HepG2 (cell line): ENCODE measurements at regions not wholly inside any gene's neighbourhood (a gene's known extent, or its start where the extent isn't known, plus 50 kb on each side); places are given as distances from the start of the nearest gene placed in this dataset.

Experiments used
- BHLHE40 ChIP-seq: IDR thresholded peaks from 2 replicates; pipeline ENCODE4 v1.6.1; 2011; ENCODE audit warnings: low read length, improper control_type of control experiment
- JDP2 ChIP-seq: sonication (generic); formaldehyde crosslinking; IDR thresholded peaks from 2 replicates; pipeline ENCODE4 v1.8.1; 2022; ENCODE audit warnings: missing genetic modification reagents, borderline replicate concordance
- MEIS2 ChIP-seq: sonication (generic); formaldehyde crosslinking; IDR thresholded peaks from 2 replicates; pipeline ENCODE4 v1.9.0; 2021; ENCODE audit warnings: mild to moderate bottlenecking, missing genetic modification reagents
- NR2F2 ChIP-seq: IDR thresholded peaks from 2 replicates; pipeline ENCODE4 v1.6.1; 2012; ENCODE audit warnings: low read depth, inconsistent platforms, borderline replicate concordance
- PTBP1 ChIP-seq: fragments of 200-400 bp; formaldehyde crosslinking; IDR thresholded peaks from 2 replicates; pipeline ENCODE4 v1.6.1; 2018; ENCODE audit warnings: low read length, low read depth; ENCODE audit not compliant: poor library complexity, severe bottlenecking
- SIN3A ChIP-seq: IDR thresholded peaks from 2 replicates; pipeline ENCODE4 v1.6.1; 2011; ENCODE audit warnings: low read depth, mild to moderate bottlenecking, control low read depth, low read length, borderline replicate concordance
- SIX4 ChIP-seq: sonication (generic); formaldehyde crosslinking; IDR thresholded peaks from 2 replicates; pipeline ENCODE4 v1.4.0; 2020; ENCODE audit warnings: missing genetic modification reagents
- SP2 ChIP-seq: sonication (generic); formaldehyde crosslinking; IDR thresholded peaks from 2 replicates; pipeline ENCODE4 v1.5.1; 2020; ENCODE audit warnings: mild to moderate bottlenecking, missing genetic modification reagents
- ZNF547 ChIP-seq: sonication (generic); formaldehyde crosslinking; IDR thresholded peaks from 2 replicates; pipeline ENCODE4 v1.5.1; 2020; ENCODE audit warnings: mild to moderate bottlenecking, missing genetic modification reagents
- ZNF552 ChIP-seq: sonication (generic); formaldehyde crosslinking; IDR thresholded peaks from 2 replicates; pipeline ENCODE4 v1.9.0; 2022; ENCODE audit warnings: missing genetic modification reagents, mild to moderate bottlenecking, borderline replicate concordance
- ZNF670 ChIP-seq: sonication (generic); formaldehyde crosslinking; IDR thresholded peaks from 2 replicates; pipeline ENCODE4 v1.8.0; 2022; ENCODE audit warnings: mild to moderate bottlenecking, missing genetic modification reagents, borderline replicate concordance
- ZSCAN22 ChIP-seq: sonication (generic); formaldehyde crosslinking; IDR thresholded peaks from 2 replicates; pipeline ENCODE4 v1.4.0; 2020; ENCODE audit warnings: mild to moderate bottlenecking, missing genetic modification reagents
- TF ChIP-seq, protein P1 (sequence below): sonication (generic); formaldehyde crosslinking; IDR thresholded peaks from 2 replicates; pipeline ENCODE4 v1.5.0; 2020; ENCODE audit warnings: mild to moderate bottlenecking, missing genetic modification reagents
- TF ChIP-seq, protein P2 (sequence below): sonication (generic); formaldehyde crosslinking; IDR thresholded peaks from 2 replicates; pipeline ENCODE4 v1.8.0; 2022; ENCODE audit warnings: mild to moderate bottlenecking, missing genetic modification reagents; ENCODE audit not compliant: insufficient replicate concordance
- TF ChIP-seq, protein P3 (sequence below): sonication (generic); formaldehyde crosslinking; IDR thresholded peaks from 2 replicates; pipeline ENCODE4 v1.5.1; 2020; ENCODE audit warnings: mild to moderate bottlenecking, missing genetic modification reagents
- TF ChIP-seq, protein P4 (sequence below): sonication (generic); formaldehyde crosslinking; conservative IDR thresholded peaks from 2 replicates; pipeline ENCODE4 v1.8.0; 2022; ENCODE audit warnings: low read depth, missing genetic modification reagents
- TF ChIP-seq, protein P5 (sequence below): sonication (generic); formaldehyde crosslinking; IDR thresholded peaks from 2 replicates; pipeline ENCODE4 v1.5.0; 2020; ENCODE audit warnings: missing genetic modification reagents, mild to moderate bottlenecking, borderline replicate concordance
- TF ChIP-seq, protein P6 (sequence below): sonication (generic); formaldehyde crosslinking; IDR thresholded peaks from 2 replicates; pipeline ENCODE4 v1.4.0; 2020; ENCODE audit warnings: missing genetic modification reagents

DNA sequence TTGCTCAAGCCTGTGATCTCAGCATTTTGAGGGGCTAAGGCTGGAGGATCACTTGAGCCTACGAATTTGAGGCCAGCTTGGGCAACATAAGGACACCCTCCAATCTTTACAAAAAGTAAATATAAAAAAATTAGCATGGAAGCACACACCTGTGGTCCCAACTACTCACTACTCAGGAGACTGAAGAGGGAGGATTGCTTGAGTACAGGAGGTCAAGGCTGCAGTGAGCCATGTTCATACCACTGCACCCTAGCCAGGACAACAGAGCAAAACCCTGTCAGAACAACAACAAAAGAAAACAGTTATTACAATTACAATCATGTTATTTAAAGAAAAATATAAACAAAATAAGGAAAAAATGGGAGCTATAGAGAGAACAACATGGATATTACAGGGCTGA is 82.5 kb upstream of the TNFAIP3 start (continued):
- TF ChIP-seq, protein P1, sequence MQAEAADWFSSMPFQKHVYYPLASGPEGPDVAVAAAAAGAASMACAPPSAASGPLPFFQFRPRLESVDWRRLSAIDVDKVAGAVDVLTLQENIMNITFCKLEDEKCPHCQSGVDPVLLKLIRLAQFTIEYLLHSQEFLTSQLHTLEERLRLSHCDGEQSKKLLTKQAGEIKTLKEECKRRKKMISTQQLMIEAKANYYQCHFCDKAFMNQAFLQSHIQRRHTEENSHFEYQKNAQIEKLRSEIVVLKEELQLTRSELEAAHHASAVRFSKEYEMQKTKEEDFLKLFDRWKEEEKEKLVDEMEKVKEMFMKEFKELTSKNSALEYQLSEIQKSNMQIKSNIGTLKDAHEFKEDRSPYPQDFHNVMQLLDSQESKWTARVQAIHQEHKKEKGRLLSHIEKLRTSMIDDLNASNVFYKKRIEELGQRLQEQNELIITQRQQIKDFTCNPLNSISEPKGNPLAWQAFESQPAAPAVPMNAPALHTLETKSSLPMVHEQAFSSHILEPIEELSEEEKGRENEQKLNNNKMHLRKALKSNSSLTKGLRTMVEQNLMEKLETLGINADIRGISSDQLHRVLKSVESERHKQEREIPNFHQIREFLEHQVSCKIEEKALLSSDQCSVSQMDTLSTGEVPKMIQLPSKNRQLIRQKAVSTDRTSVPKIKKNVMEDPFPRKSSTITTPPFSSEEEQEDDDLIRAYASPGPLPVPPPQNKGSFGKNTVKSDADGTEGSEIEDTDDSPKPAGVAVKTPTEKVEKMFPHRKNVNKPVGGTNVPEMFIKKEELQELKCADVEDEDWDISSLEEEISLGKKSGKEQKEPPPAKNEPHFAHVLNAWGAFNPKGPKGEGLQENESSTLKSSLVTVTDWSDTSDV (CRISPR knock-in tag): no peak
- TF ChIP-seq, protein P2, sequence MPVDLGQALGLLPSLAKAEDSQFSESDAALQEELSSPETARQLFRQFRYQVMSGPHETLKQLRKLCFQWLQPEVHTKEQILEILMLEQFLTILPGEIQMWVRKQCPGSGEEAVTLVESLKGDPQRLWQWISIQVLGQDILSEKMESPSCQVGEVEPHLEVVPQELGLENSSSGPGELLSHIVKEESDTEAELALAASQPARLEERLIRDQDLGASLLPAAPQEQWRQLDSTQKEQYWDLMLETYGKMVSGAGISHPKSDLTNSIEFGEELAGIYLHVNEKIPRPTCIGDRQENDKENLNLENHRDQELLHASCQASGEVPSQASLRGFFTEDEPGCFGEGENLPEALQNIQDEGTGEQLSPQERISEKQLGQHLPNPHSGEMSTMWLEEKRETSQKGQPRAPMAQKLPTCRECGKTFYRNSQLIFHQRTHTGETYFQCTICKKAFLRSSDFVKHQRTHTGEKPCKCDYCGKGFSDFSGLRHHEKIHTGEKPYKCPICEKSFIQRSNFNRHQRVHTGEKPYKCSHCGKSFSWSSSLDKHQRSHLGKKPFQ (CRISPR knock-in tag): no peak
- TF ChIP-seq BHLHE40 (no peak), ZNF547 (CRISPR knock-in tag) (no peak), MEIS2 (CRISPR knock-in tag) (no peak), ZNF670 (CRISPR knock-in tag) (no peak), ZSCAN22 (CRISPR knock-in tag) (no peak), ZNF552 (CRISPR knock-in tag) (no peak), NR2F2 (no peak), SIN3A (no peak), JDP2 (no peak), SP2 (CRISPR knock-in tag) (no peak), PTBP1 (no peak), SIX4 (CRISPR knock-in tag) (no peak)
- TF ChIP-seq, protein P3, sequence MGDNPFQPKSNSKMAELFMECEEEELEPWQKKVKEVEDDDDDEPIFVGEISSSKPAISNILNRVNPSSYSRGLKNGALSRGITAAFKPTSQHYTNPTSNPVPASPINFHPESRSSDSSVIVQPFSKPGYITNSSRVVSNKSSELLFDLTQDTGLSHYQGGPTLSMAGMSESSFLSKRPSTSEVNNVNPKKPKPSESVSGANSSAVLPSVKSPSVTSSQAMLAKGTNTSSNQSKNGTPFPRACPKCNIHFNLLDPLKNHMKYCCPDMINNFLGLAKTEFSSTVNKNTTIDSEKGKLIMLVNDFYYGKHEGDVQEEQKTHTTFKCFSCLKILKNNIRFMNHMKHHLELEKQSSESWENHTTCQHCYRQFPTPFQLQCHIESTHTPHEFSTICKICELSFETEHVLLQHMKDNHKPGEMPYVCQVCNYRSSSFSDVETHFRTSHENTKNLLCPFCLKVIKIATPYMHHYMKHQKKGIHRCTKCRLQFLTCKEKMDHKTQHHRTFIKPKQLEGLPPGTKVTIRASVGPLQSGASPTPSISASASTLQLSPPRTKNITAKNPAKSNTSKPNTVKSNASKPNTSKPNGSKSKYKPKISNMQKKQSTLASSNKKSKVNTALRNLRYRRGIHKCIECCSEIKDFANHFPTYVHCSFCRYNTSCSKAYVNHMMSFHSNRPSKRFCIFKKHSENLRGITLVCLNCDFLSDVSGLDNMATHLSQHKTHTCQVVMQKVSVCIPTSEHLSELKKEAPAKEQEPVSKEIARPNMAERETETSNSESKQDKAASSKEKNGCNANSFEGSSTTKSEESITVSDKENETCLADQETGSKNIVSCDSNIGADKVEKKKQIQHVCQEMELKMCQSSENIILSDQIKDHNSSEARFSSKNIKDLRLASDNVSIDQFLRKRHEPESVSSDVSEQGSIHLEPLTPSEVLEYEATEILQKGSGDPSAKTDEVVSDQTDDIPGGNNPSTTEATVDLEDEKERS (CRISPR knock-in tag): no peak
- TF ChIP-seq, protein P4, sequence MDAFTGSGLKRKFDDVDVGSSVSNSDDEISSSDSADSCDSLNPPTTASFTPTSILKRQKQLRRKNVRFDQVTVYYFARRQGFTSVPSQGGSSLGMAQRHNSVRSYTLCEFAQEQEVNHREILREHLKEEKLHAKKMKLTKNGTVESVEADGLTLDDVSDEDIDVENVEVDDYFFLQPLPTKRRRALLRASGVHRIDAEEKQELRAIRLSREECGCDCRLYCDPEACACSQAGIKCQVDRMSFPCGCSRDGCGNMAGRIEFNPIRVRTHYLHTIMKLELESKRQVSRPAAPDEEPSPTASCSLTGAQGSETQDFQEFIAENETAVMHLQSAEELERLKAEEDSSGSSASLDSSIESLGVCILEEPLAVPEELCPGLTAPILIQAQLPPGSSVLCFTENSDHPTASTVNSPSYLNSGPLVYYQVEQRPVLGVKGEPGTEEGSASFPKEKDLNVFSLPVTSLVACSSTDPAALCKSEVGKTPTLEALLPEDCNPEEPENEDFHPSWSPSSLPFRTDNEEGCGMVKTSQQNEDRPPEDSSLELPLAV (CRISPR knock-in tag): no peak
- TF ChIP-seq, protein P5, sequence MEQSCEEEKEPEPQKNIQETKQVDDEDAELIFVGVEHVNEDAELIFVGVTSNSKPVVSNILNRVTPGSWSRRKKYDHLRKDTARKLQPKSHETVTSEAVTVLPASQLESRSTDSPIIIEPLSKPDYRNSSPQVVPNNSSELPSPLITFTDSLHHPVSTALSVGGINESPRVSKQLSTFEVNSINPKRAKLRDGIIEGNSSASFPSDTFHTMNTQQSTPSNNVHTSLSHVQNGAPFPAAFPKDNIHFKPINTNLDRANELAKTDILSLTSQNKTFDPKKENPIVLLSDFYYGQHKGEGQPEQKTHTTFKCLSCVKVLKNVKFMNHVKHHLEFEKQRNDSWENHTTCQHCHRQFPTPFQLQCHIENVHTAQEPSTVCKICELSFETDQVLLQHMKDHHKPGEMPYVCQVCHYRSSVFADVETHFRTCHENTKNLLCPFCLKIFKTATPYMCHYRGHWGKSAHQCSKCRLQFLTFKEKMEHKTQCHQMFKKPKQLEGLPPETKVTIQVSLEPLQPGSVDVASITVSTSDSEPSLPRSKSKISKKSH (CRISPR knock-in tag): no peak
- TF ChIP-seq, protein P6, sequence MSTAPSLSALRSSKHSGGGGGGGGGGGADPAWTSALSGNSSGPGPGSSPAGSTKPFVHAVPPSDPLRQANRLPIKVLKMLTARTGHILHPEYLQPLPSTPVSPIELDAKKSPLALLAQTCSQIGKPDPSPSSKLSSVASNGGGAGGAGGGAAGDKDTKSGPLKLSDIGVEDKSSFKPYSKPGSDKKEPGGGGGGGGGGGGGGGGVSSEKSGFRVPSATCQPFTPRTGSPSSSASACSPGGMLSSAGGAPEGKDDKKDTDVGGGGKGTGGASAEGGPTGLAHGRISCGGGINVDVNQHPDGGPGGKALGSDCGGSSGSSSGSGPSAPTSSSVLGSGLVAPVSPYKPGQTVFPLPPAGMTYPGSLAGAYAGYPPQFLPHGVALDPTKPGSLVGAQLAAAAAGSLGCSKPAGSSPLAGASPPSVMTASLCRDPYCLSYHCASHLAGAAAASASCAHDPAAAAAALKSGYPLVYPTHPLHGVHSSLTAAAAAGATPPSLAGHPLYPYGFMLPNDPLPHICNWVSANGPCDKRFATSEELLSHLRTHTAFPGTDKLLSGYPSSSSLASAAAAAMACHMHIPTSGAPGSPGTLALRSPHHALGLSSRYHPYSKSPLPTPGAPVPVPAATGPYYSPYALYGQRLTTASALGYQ (CRISPR knock-in tag): no peak
